HepG2 (cell line): ENCODE measurements at regions not wholly inside any gene's neighbourhood (a gene's known extent, or its start where the extent isn't known, plus 50 kb on each side); places are given as distances from the start of the nearest gene placed in this dataset.

ENCODE experiments used
- BHLHE40 ChIP-seq: IDR thresholded peaks from 2 replicates; pipeline ENCODE4 v1.6.1; 2011; ENCODE audit warnings: low read length, improper control_type of control experiment
- EEA1 ChIP-seq: sonication (generic); formaldehyde crosslinking; IDR thresholded peaks from 2 replicates; pipeline ENCODE4 v1.5.1; 2020; ENCODE audit warnings: mild to moderate bottlenecking, missing genetic modification reagents, borderline replicate concordance
- EZH2 ChIP-seq: conservative IDR thresholded peaks from 2 replicates; pipeline ENCODE4 v1.6.1; 2012; ENCODE audit warnings: mild to moderate bottlenecking, low read depth, low read length, moderate library complexity
- GFI1 ChIP-seq: sonication (generic); formaldehyde crosslinking; IDR thresholded peaks from 2 replicates; pipeline ENCODE4 v1.5.0; 2020; ENCODE audit warnings: missing genetic modification reagents, mild to moderate bottlenecking, borderline replicate concordance
- MAZ ChIP-seq, 2 experiments: sonication (generic) in 1 of 2; formaldehyde crosslinking in 1 of 2; IDR thresholded peaks; 2 replicates each; pipeline versions ENCODE4 v1.5.0 to v1.6.1; 2012 to 2020; ENCODE audit warnings: low read depth in 2 of 2, mild to moderate bottlenecking in 2 of 2, borderline replicate concordance in 1 of 2, improper control_type of control experiment in 1 of 2, low read length in 1 of 2, missing genetic modification reagents in 1 of 2, moderate library complexity in 1 of 2
- POLR2A ChIP-seq, 2 experiments: IDR thresholded peaks; 2 replicates each; pipeline ENCODE4 v1.6.1; 2011; ENCODE audit warnings: low read depth in 2 of 2, low read length in 2 of 2, mild to moderate bottlenecking in 1 of 2, moderate library complexity in 1 of 2; ENCODE audit not compliant: insufficient read depth in 1 of 2
- POLR2AphosphoS5 ChIP-seq: IDR thresholded peaks from 2 replicates; pipeline ENCODE4 v1.6.1; 2012; ENCODE audit warnings: low read depth, low read length
- SOX13 ChIP-seq, 3 experiments: fragments of 450-650 bp in 1 of 3; sonication (generic) in 1 of 3; formaldehyde crosslinking in 1 of 3; IDR thresholded peaks in 2 of 3; conservative IDR thresholded peaks in 1 of 3; 2 replicates each; pipeline versions ENCODE4 v1.5.0 to v1.6.1; 2016 to 2020; ENCODE audit warnings: antibody characterized with exemption in 1 of 3, mild to moderate bottlenecking in 1 of 3, missing compliant biosample characterization in 1 of 3, missing genetic modification reagents in 1 of 3, moderate library complexity in 1 of 3
- ZBTB8A ChIP-seq: sonication (generic); formaldehyde crosslinking; IDR thresholded peaks from 2 replicates; pipeline ENCODE4 v1.4.0; 2020; ENCODE audit warnings: mild to moderate bottlenecking, low read depth, missing genetic modification reagents, borderline replicate concordance
- TF ChIP-seq, protein P1 (sequence below): sonication (generic); formaldehyde crosslinking; IDR thresholded peaks from 2 replicates; pipeline ENCODE4 v1.5.0; 2020; ENCODE audit warnings: mild to moderate bottlenecking, missing genetic modification reagents, moderate library complexity
- TF ChIP-seq, protein P2 (sequence below): sonication (generic); formaldehyde crosslinking; IDR thresholded peaks from 2 replicates; pipeline ENCODE4 v1.4.0; 2020; ENCODE audit warnings: mild to moderate bottlenecking, missing genetic modification reagents
- TF ChIP-seq, protein P3 (sequence below): sonication (generic); formaldehyde crosslinking; IDR thresholded peaks from 2 replicates; pipeline ENCODE4 v1.8.1; 2022; ENCODE audit warnings: low read depth, mild to moderate bottlenecking, missing genetic modification reagents
- TF ChIP-seq, protein P4 (sequence below): sonication (generic); formaldehyde crosslinking; IDR thresholded peaks from 2 replicates; pipeline ENCODE4 v1.4.0; 2020; ENCODE audit warnings: missing genetic modification reagents

DNA sequence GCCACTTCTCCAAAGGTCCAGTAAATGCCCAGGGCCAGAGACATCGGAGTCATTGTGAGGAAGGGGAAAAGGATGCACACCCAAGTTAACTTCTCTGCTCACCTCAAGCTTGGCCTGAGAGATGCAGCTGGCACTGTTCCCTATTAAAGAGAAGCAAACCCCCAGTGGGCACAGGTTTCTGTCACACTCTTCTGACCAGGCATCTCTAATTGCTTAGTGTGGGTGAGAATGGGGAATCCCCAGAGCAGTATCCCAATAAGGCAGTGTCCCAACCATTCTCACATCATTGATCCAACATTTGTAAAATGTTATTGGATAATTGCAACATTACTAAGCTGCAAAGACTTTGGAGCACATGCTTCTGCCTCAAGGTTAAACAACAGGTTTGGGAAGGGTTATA is 232.3 kb downstream of the ADGRG6 start:
- TF ChIP-seq ZBTB8A (CRISPR knock-in tag) (no peak), POLR2AphosphoS5 (no peak), EEA1 (no peak), SOX13 (IDR thresholded peaks at IDR 0.05) (no peak), SOX13 (CRISPR knock-in tag; conservative IDR thresholded peaks at IDR 0.05 in 1 of 2, IDR thresholded peaks at IDR 0.05 in 1 of 2) (no peak), BHLHE40 (no peak), MAZ (IDR thresholded peaks at IDR 0.05; ENCODE audit: borderline replicate concordance, low read depth, low read length) (no peak), MAZ (CRISPR knock-in tag; IDR thresholded peaks at IDR 0.05; ENCODE audit: low read depth) (no peak), EZH2 (no peak), GFI1 (CRISPR knock-in tag) (no peak), POLR2A (IDR thresholded peaks at IDR 0.05; ENCODE audit: insufficient read depth in 1 of 2, low read depth in 2 of 2, low read length in 2 of 2) (no peak)
- TF ChIP-seq, protein P1, sequence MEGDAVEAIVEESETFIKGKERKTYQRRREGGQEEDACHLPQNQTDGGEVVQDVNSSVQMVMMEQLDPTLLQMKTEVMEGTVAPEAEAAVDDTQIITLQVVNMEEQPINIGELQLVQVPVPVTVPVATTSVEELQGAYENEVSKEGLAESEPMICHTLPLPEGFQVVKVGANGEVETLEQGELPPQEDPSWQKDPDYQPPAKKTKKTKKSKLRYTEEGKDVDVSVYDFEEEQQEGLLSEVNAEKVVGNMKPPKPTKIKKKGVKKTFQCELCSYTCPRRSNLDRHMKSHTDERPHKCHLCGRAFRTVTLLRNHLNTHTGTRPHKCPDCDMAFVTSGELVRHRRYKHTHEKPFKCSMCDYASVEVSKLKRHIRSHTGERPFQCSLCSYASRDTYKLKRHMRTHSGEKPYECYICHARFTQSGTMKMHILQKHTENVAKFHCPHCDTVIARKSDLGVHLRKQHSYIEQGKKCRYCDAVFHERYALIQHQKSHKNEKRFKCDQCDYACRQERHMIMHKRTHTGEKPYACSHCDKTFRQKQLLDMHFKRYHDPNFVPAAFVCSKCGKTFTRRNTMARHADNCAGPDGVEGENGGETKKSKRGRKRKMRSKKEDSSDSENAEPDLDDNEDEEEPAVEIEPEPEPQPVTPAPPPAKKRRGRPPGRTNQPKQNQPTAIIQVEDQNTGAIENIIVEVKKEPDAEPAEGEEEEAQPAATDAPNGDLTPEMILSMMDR (CRISPR knock-in tag): no peak
- TF ChIP-seq, protein P2, sequence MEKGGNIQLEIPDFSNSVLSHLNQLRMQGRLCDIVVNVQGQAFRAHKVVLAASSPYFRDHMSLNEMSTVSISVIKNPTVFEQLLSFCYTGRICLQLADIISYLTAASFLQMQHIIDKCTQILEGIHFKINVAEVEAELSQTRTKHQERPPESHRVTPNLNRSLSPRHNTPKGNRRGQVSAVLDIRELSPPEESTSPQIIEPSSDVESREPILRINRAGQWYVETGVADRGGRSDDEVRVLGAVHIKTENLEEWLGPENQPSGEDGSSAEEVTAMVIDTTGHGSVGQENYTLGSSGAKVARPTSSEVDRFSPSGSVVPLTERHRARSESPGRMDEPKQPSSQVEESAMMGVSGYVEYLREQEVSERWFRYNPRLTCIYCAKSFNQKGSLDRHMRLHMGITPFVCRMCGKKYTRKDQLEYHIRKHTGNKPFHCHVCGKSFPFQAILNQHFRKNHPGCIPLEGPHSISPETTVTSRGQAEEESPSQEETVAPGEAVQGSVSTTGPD (CRISPR knock-in tag): no peak
- TF ChIP-seq, protein P3, sequence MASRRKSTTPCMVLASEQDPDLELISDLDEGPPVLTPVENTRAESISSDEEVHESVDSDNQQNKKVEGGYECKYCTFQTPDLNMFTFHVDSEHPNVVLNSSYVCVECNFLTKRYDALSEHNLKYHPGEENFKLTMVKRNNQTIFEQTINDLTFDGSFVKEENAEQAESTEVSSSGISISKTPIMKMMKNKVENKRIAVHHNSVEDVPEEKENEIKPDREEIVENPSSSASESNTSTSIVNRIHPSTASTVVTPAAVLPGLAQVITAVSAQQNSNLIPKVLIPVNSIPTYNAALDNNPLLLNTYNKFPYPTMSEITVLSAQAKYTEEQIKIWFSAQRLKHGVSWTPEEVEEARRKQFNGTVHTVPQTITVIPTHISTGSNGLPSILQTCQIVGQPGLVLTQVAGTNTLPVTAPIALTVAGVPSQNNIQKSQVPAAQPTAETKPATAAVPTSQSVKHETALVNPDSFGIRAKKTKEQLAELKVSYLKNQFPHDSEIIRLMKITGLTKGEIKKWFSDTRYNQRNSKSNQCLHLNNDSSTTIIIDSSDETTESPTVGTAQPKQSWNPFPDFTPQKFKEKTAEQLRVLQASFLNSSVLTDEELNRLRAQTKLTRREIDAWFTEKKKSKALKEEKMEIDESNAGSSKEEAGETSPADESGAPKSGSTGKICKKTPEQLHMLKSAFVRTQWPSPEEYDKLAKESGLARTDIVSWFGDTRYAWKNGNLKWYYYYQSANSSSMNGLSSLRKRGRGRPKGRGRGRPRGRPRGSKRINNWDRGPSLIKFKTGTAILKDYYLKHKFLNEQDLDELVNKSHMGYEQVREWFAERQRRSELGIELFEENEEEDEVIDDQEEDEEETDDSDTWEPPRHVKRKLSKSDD (CRISPR knock-in tag): no peak
- TF ChIP-seq, protein P4, sequence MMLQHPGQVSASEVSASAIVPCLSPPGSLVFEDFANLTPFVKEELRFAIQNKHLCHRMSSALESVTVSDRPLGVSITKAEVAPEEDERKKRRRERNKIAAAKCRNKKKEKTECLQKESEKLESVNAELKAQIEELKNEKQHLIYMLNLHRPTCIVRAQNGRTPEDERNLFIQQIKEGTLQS (CRISPR knock-in tag): no peak
